Endothelial cell of umbilical vein (primary cell): ENCODE measurements at regions not wholly inside any gene's neighbourhood (a gene's known extent, or its start where the extent isn't known, plus 50 kb on each side); places are given as distances from the start of the nearest gene placed in this dataset.

ENCODE experiments used
- BruUV-seq: library from RNA; stranded (reverse); fragments of 400-500 nt; replicated peaks from 2 replicates; lab custom pipeline; 2021; lab: Mats Ljungman, UMichigan
- CTCF ChIA-PET: fragments of 300-600, 350-600 bp; sonication (Branson Sonifier 250); formaldehyde crosslinking; loops from one replicate; lab custom pipeline; 2021; ENCODE audit warnings: antibody characterized with exemption, inconsistent platforms; lab: Charles Lee
- POLR2A ChIA-PET: fragments of 300-600, 350-600 bp; sonication (Branson Sonifier 250); formaldehyde crosslinking; loops from one replicate; lab custom pipeline; 2021; ENCODE audit warnings: antibody characterized with exemption, inconsistent platforms; lab: Charles Lee
- DNase-seq: peaks from one replicate; pipeline ENCODE4 v3.0.0-alpha.2; 2011; ENCODE audit warnings: low read depth, low spot score
- FAIRE-seq: peaks from 2 replicates; lab custom pipeline; 2011; peaks lifted over from hg19 to GRCh38; lab: Jason Lieb, UNC
- H2AFZ ChIP-seq: 2 replicates; pipeline ENCODE4 v1.6.0; 2012; ENCODE audit warnings: low read depth, low read length, control low read depth, inconsistent platforms
- H3K27ac ChIP-seq: 2 replicates; pipeline ENCODE4 v1.5.1; 2011; ENCODE audit warnings: low read depth, mild to moderate bottlenecking, control low read depth, low read length, moderate library complexity; ENCODE audit not compliant: insufficient read depth
- H3K27me3 ChIP-seq, 2 experiments: 2 replicates each; pipeline versions ENCODE4 v1.6.0 to v1.6.1; 2011; ENCODE audit warnings: low read length in 2 of 2, mixed read lengths in 1 of 2; ENCODE audit not compliant: control insufficient read depth in 2 of 2, insufficient read depth in 2 of 2
- H3K36me3 ChIP-seq, 2 experiments: 2 replicates in 1 of 2; 3 replicates in 1 of 2; pipeline ENCODE4 v1.5.1; 2011; ENCODE audit warnings: low read length in 2 of 2, mild to moderate bottlenecking in 1 of 2, moderate library complexity in 1 of 2; ENCODE audit not compliant: control insufficient read depth in 2 of 2, insufficient read depth in 2 of 2; ENCODE audit errors: extremely low read depth in 1 of 2
- H3K4me1 ChIP-seq: 3 replicates; pipeline ENCODE4 v1.5.1; 2011; ENCODE audit warnings: mild to moderate bottlenecking, low read length; ENCODE audit not compliant: control insufficient read depth, insufficient read depth; ENCODE audit errors: extremely low read depth
- H3K4me2 ChIP-seq: 2 replicates; pipeline ENCODE4 v1.6.1; 2011; ENCODE audit warnings: low read length, control low read depth, mixed read lengths; ENCODE audit not compliant: insufficient read depth
- H3K4me3 ChIP-seq, 3 experiments: fragments of 200-600 bp in 1 of 3; sonication (generic), shearing (Covaris generic) in 1 of 3; replicated peaks in 1 of 3; 2 replicates each; pipeline ENCODE4 v1.5.1; 2011 to 2016; ENCODE audit warnings: control low read depth in 3 of 3, low read length in 3 of 3, mild to moderate bottlenecking in 2 of 3, inconsistent platforms in 1 of 3, low read depth in 1 of 3, moderate library complexity in 1 of 3; ENCODE audit not compliant: insufficient read depth in 1 of 3
- H3K79me2 ChIP-seq: 2 replicates; pipeline ENCODE4 v1.6.0; 2012; ENCODE audit warnings: low read length, inconsistent platforms; ENCODE audit not compliant: control insufficient read depth, insufficient read depth
- H3K9ac ChIP-seq: replicated peaks from 2 replicates; pipeline ENCODE3; 2011; ENCODE audit warnings: low read length, control low read depth; ENCODE audit not compliant: insufficient read depth; ENCODE audit errors: extremely low read depth
- H3K9me1 ChIP-seq: replicated peaks from 3 replicates; pipeline ENCODE4 v1.6.0; 2011; ENCODE audit warnings: mild to moderate bottlenecking, low read length; ENCODE audit not compliant: control insufficient read depth, insufficient read depth; ENCODE audit errors: extremely low read depth
- H3K9me3 ChIP-seq: replicated peaks from 2 replicates; pipeline ENCODE4 v1.5.1; 2012; ENCODE audit warnings: low read length, inconsistent platforms; ENCODE audit not compliant: control insufficient read depth, insufficient read depth
- H4K20me1 ChIP-seq: replicated peaks from 2 replicates; pipeline ENCODE3; 2011; ENCODE audit warnings: mild to moderate bottlenecking, low read length; ENCODE audit not compliant: control insufficient read depth, insufficient read depth; ENCODE audit errors: extremely low read depth
- EZH2 ChIP-seq: IDR thresholded peaks from 2 replicates; pipeline ENCODE4 v1.6.1; 2012; ENCODE audit warnings: borderline replicate concordance, low read depth, mild to moderate bottlenecking, moderate library complexity, low read length, inconsistent platforms; ENCODE audit not compliant: severe bottlenecking
- FOS ChIP-seq: IDR thresholded peaks from 2 replicates; pipeline ENCODE4 v1.6.1; 2011; ENCODE audit warnings: mild to moderate bottlenecking, low read length, moderate library complexity, borderline replicate concordance; ENCODE audit not compliant: insufficient read depth
- GATA2 ChIP-seq: IDR thresholded peaks from 2 replicates; pipeline ENCODE4 v1.7.0; 2011; ENCODE audit warnings: low read depth, mild to moderate bottlenecking, moderate library complexity, mixed read lengths, low read length; ENCODE audit not compliant: insufficient read length, insufficient read depth
- JUN ChIP-seq: IDR thresholded peaks from 2 replicates; pipeline ENCODE4 v1.6.1; 2011; ENCODE audit warnings: borderline replicate concordance, low read depth; ENCODE audit not compliant: insufficient read length, insufficient read depth
- MYC ChIP-seq: IDR thresholded peaks from one replicate; pipeline ENCODE4 v1.6.1; 2011; ENCODE audit warnings: mild to moderate bottlenecking, low read depth, low read length
- POLR2A ChIP-seq: IDR thresholded peaks from 2 replicates; pipeline ENCODE4 v1.6.1; 2012; ENCODE audit warnings: low read depth, mild to moderate bottlenecking, control low read depth, low read length
- POLR2AphosphoS5 ChIP-seq: IDR thresholded peaks from 2 replicates; pipeline ENCODE4 v1.6.1; 2012; ENCODE audit warnings: low read depth, mild to moderate bottlenecking, control low read depth, low read length, moderate library complexity; ENCODE audit not compliant: insufficient read depth
- dilution Hi-C: fragments of 300-500 bp; cut with MboI; formaldehyde crosslinking; loops from one replicate; pipeline ENCODE4 v1.15.0; 2019; ENCODE audit warnings: low sequenced_read_pairs; ENCODE audit not compliant: extremely low pct_ligation_motif_present
- intact Hi-C: fragments of 100-400 bp; cut with micrococcal nuclease; formaldehyde crosslinking; loops from one replicate; pipeline ENCODE4 v1.10.0; 2022
- TF ChIP-seq, protein P1 (sequence below), 2 donors: IDR thresholded peaks; 1 replicate in 1 of 2; 2 replicates in 1 of 2; pipeline ENCODE4 v1.5.1; 2011; ENCODE audit warnings: low read length in 2 of 2, mild to moderate bottlenecking in 2 of 2, moderate library complexity in 2 of 2, control low read depth in 1 of 2, inconsistent platforms in 1 of 2, low read depth in 1 of 2; ENCODE audit not compliant: insufficient read depth in 1 of 2; ENCODE audit errors: extremely low read depth in 1 of 2
- TF ChIP-seq, protein P2 (sequence below): IDR thresholded peaks from 2 replicates; pipeline ENCODE4 v1.6.1; 2011; ENCODE audit not compliant: insufficient read depth, insufficient read length

DNA sequence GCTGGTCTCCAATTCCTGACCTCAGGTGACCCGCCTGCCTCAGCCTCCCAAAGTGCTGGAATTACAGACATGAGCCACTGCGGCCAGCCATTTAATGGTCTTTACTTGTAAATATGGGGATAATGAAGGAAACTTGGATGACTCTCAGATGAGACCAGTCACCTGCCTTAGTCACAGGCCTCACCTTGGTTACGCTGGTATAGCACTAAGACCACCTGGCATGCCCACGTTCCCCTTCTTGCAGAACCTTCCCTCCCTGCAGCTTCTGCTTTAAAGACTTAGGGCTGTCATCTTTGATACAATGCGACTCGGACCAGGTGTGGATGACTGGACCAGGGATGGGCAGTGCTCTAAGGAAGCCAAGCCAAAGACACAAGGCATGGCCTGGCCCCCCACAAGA is 629.9 kb downstream of the CCDC171 start:
- Histone ChIP-seq H3K9ac (no peak overlapping the region), H4K20me1 (no peaks in the 10 kb centered on the region), H2AFZ (no peak overlapping the region), H3K79me2 (no peaks in the 10 kb centered on the region), H3K27ac (no peak overlapping the region), H3K4me3 (no peak overlapping the region), H3K36me3 (no peaks in the 10 kb centered on the region), H3K4me2 (no peak overlapping the region), H3K9me1 (no peaks in the 10 kb centered on the region), H3K4me1 (no peaks in the 10 kb centered on the region), H3K9me3 (no peaks in the 10 kb centered on the region), H3K27me3 (no peaks in the 10 kb centered on the region)
- ChIA-PET POLR2A (no interaction called here), CTCF (no interaction called here)
- BruUV-seq, result no TSS peak
- DNase-seq (no peak), FAIRE-seq (no peak)
- TF ChIP-seq GATA2 (no peak), FOS (no peak), POLR2AphosphoS5 (no peak), EZH2 (no peak), MYC (no peak), JUN (no peak), POLR2A (no peak)
- TF ChIP-seq, protein P1, sequence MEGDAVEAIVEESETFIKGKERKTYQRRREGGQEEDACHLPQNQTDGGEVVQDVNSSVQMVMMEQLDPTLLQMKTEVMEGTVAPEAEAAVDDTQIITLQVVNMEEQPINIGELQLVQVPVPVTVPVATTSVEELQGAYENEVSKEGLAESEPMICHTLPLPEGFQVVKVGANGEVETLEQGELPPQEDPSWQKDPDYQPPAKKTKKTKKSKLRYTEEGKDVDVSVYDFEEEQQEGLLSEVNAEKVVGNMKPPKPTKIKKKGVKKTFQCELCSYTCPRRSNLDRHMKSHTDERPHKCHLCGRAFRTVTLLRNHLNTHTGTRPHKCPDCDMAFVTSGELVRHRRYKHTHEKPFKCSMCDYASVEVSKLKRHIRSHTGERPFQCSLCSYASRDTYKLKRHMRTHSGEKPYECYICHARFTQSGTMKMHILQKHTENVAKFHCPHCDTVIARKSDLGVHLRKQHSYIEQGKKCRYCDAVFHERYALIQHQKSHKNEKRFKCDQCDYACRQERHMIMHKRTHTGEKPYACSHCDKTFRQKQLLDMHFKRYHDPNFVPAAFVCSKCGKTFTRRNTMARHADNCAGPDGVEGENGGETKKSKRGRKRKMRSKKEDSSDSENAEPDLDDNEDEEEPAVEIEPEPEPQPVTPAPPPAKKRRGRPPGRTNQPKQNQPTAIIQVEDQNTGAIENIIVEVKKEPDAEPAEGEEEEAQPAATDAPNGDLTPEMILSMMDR (IDR thresholded peaks at IDR 0.05; ENCODE audit: extremely low read depth in 1 of 2, insufficient read depth in 1 of 2, low read depth in 1 of 2, low read length in 2 of 2), result no peak
- TF ChIP-seq, protein P2, sequence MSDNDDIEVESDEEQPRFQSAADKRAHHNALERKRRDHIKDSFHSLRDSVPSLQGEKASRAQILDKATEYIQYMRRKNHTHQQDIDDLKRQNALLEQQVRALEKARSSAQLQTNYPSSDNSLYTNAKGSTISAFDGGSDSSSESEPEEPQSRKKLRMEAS, result no peak
- dilution Hi-C loops (no loop called here), intact Hi-C loops (no loop called here)
